ENCODE measurements at regions not wholly inside any gene's neighbourhood (a gene's known extent, or its start where the extent isn't known, plus 50 kb on each side); places are given as distances from the start of the nearest gene placed in this dataset.

GRCh38 chr4:187598196-187598595 lies 397.4 kb upstream of the ZFP42 start:
- DNase-seq (ENCODE audit: low spot score) = no peak

- no peak for DNase-seq (ENCODE audit: low spot score)
Observed at GRCh38 chr4:187602339-187603092, 393.1 kb upstream of the ZFP42 start.

- no peak for DNase-seq (ENCODE audit: low spot score)
Observed at GRCh38 chr4:187603093-187604025, 392.2 kb upstream of the ZFP42 start.

- no peak for DNase-seq (ENCODE audit: low spot score)
Observed at GRCh38 chr4:187604984-187605383, 390.6 kb upstream of the ZFP42 start.

GRCh38 chr4:187606581-187606980 lies 389.0 kb upstream of the ZFP42 start:
- peak; percentile 4 for DNase-seq (ENCODE audit: low spot score)

GRCh38 chr4:187608001-187608421 lies 387.6 kb upstream of the ZFP42 start:
- no peak for DNase-seq (ENCODE audit: low spot score)

GRCh38 chr4:187612301-187612700 lies 383.3 kb upstream of the ZFP42 start:
- no peak for DNase-seq (ENCODE audit: low spot score)

GRCh38 chr4:187613089-187613839 lies 382.3 kb upstream of the ZFP42 start:
- DNase-seq (ENCODE audit: low spot score) = no peak

GRCh38 chr4:187615972-187616371 lies 379.6 kb upstream of the ZFP42 start:
- DNase-seq (ENCODE audit: low spot score) = no peak

- no peak for DNase-seq (ENCODE audit: low spot score)
Observed at GRCh38 chr4:187617113-187617512, 378.5 kb upstream of the ZFP42 start.

- no peak for DNase-seq (ENCODE audit: low spot score)
Observed at GRCh38 chr4:187618701-187619281, 376.8 kb upstream of the ZFP42 start.

- no peak for DNase-seq (ENCODE audit: low spot score)
Observed at GRCh38 chr4:187619319-187619718, 376.3 kb upstream of the ZFP42 start.

- no peak for DNase-seq (ENCODE audit: low spot score)
Observed at GRCh38 chr4:187632260-187632995, 363.1 kb upstream of the ZFP42 start.

GRCh38 chr4:187633245-187633644 lies 362.3 kb upstream of the ZFP42 start:
- DNase-seq (ENCODE audit: low spot score) = no peak

- DNase-seq (ENCODE audit: low spot score) = no peak
Observed at GRCh38 chr4:187656959-187657358, 338.6 kb upstream of the ZFP42 start.

GRCh38 chr4:187663076-187663475 lies 332.5 kb upstream of the ZFP42 start:
- DNase-seq (ENCODE audit: low spot score) = no peak

- DNase-seq (ENCODE audit: low spot score) = no peak
Observed at GRCh38 chr4:187664011-187664410, 331.6 kb upstream of the ZFP42 start.

GRCh38 chr4:187665086-187665485 lies 330.5 kb upstream of the ZFP42 start:
- no peak for DNase-seq (ENCODE audit: low spot score)

GRCh38 chr4:187666034-187666433 lies 329.5 kb upstream of the ZFP42 start:
- no peak for DNase-seq (ENCODE audit: low spot score)

- no peak for DNase-seq (ENCODE audit: low spot score)
Observed at GRCh38 chr4:187666697-187667494, 328.7 kb upstream of the ZFP42 start.
